ENCODE measurements at regions not wholly inside any gene's neighbourhood (a gene's known extent, or its start where the extent isn't known, plus 50 kb on each side); places are given as distances from the start of the nearest gene placed in this dataset.

DNA sequence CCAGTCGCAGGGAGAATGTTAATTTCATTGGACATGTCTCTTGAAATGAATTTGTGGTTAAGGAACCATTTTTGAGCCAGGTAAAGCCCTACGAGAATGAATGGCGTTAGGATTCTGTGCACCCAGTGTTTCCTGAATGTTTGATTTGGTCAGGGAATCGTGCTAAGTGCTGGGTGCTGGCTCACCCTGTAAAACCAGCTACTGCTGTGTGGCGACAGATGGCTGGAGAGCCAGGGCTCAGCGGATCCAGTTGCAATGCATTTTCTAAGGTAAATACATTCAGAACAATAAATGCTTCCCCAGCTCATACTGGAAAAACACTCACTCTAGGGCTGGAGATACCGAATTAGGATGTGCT lies 355.5 kb downstream of the GLRX3 start:
- TF ChIP-seq, protein P1, sequence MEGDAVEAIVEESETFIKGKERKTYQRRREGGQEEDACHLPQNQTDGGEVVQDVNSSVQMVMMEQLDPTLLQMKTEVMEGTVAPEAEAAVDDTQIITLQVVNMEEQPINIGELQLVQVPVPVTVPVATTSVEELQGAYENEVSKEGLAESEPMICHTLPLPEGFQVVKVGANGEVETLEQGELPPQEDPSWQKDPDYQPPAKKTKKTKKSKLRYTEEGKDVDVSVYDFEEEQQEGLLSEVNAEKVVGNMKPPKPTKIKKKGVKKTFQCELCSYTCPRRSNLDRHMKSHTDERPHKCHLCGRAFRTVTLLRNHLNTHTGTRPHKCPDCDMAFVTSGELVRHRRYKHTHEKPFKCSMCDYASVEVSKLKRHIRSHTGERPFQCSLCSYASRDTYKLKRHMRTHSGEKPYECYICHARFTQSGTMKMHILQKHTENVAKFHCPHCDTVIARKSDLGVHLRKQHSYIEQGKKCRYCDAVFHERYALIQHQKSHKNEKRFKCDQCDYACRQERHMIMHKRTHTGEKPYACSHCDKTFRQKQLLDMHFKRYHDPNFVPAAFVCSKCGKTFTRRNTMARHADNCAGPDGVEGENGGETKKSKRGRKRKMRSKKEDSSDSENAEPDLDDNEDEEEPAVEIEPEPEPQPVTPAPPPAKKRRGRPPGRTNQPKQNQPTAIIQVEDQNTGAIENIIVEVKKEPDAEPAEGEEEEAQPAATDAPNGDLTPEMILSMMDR (optimal IDR thresholded peaks at IDR 0.05 in 1 of 3, IDR thresholded peaks at IDR 0.05 in 1 of 3, conservative IDR thresholded peaks at IDR 0.05 in 1 of 3; ENCODE audit: extremely low read depth in 1 of 3, insufficient read depth in 2 of 3, low read length in 3 of 3), result no peak
- no peak for TF ChIP-seq EZH2 (IDR thresholded peaks at IDR 0.05; ENCODE audit: low read length)
- Histone ChIP-seq H3K9me3 (ENCODE audit: control insufficient read depth, low read depth, low read length) (peaks cover 13% of the 10 kb centered on the region), H4K20me1 (ENCODE audit: control insufficient read depth, extremely low read depth, insufficient read depth, low read length) (no peaks in the 10 kb centered on the region), H3K27me3 (ENCODE audit: control insufficient read depth, extremely low read depth, insufficient read depth, low read length) (no peaks in the 10 kb centered on the region), H3K9ac (ENCODE audit: control insufficient read depth, extremely low read depth, insufficient read depth, low read length) (no peak overlapping the region), H3K4me3 (ENCODE audit: control insufficient read depth in 2 of 3, extremely low read depth in 1 of 3, insufficient read depth in 2 of 3, low read depth in 1 of 3, low read length in 3 of 3) (no peak overlapping the region), H2AFZ (ENCODE audit: control insufficient read depth, low read length) (no peak overlapping the region), H3K36me3 (ENCODE audit: control insufficient read depth in 2 of 2, extremely low read depth in 1 of 2, insufficient read depth in 2 of 2, low read length in 2 of 2) (no peaks in the 10 kb centered on the region), H3K4me1 (ENCODE audit: control insufficient read depth, extremely low read depth, insufficient read depth, low read length) (no peaks in the 10 kb centered on the region), H3K4me2 (ENCODE audit: control insufficient read depth, extremely low read depth, insufficient read depth, low read depth, low read length) (no peak overlapping the region), H3K9me1 (ENCODE audit: control insufficient read depth, extremely low read depth, insufficient read depth, low read length) (no peaks in the 10 kb centered on the region), H3K27ac (ENCODE audit: control insufficient read depth, insufficient read depth, low read length) (no peak overlapping the region), H3K79me2 (ENCODE audit: control insufficient read depth, insufficient read depth, low read length) (no peaks in the 10 kb centered on the region)
- no peak for DNase-seq (ENCODE audit: low read depth, low spot score)
- dilution Hi-C loops (cut with MboI; ENCODE audit: extremely low pct_ligation_motif_present, low sequenced_read_pairs), result no loop called here
- FAIRE-seq, result no peak

DNA sequence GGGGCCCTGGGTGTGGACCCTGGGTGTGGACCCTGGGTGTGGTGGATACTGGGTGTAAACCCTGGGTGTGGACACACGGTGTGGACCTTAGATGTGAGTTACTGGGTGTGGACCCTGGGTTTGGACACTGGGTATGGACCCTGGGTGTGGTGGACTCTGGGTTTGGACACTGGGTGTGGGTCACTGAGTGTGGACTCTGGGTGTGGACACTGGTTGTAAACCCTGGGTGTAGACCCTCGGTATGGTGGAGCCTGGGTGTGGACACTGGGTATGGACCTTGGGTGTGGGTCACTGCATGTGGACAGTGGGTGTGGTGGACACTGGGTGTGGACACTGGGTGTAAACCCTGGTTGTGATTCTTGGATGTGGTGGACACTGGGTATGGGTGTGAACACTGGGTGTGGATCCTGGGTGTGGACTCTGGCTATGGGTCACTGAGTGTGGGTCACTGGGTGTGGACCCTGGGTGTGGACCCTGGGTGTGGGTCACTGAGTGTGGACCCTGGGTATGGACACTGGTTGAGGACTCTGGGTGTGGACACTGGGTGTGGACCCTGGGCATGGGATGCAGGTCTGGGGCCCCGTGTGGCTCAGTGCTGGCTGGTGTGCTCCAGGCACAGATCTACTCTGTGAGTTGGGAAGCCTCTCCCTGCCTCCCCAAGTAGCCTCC lies 356.2 kb downstream of the GLRX3 start:
- H3K9ac ChIP-seq (ENCODE audit: control insufficient read depth, extremely low read depth, insufficient read depth, low read length), result no peak overlapping the region
- FAIRE-seq, result no peak
- no peaks in the 10 kb centered on the region for H3K27me3 ChIP-seq (ENCODE audit: control insufficient read depth, extremely low read depth, insufficient read depth, low read length)
- H2AFZ ChIP-seq (ENCODE audit: control insufficient read depth, low read length), result no peak overlapping the region
- H3K79me2 ChIP-seq (ENCODE audit: control insufficient read depth, insufficient read depth, low read length), result no peaks in the 10 kb centered on the region
- H3K36me3 ChIP-seq (ENCODE audit: control insufficient read depth in 2 of 2, extremely low read depth in 1 of 2, insufficient read depth in 2 of 2, low read length in 2 of 2), result no peaks in the 10 kb centered on the region
- no peak overlapping the region for H3K4me2 ChIP-seq (ENCODE audit: control insufficient read depth, extremely low read depth, insufficient read depth, low read depth, low read length)
- H3K4me3 ChIP-seq (ENCODE audit: control insufficient read depth in 2 of 3, extremely low read depth in 1 of 3, insufficient read depth in 2 of 3, low read depth in 1 of 3, low read length in 3 of 3), result no peak overlapping the region
- no peaks in the 10 kb centered on the region for H3K9me1 ChIP-seq (ENCODE audit: control insufficient read depth, extremely low read depth, insufficient read depth, low read length)
- dilution Hi-C loops (cut with MboI; ENCODE audit: extremely low pct_ligation_motif_present, low sequenced_read_pairs), result no loop called here
- no peaks in the 10 kb centered on the region for H3K4me1 ChIP-seq (ENCODE audit: control insufficient read depth, extremely low read depth, insufficient read depth, low read length)
- no peaks in the 10 kb centered on the region for H4K20me1 ChIP-seq (ENCODE audit: control insufficient read depth, extremely low read depth, insufficient read depth, low read length)
- no peak overlapping the region for H3K27ac ChIP-seq (ENCODE audit: control insufficient read depth, insufficient read depth, low read length)
- TF ChIP-seq EZH2 (IDR thresholded peaks at IDR 0.05; ENCODE audit: low read length), result no peak
- TF ChIP-seq, protein P1 (optimal IDR thresholded peaks at IDR 0.05 in 1 of 3, IDR thresholded peaks at IDR 0.05 in 1 of 3, conservative IDR thresholded peaks at IDR 0.05 in 1 of 3; ENCODE audit: extremely low read depth in 1 of 3, insufficient read depth in 2 of 3, low read length in 3 of 3), result no peak
- peaks cover 17% of the 10 kb centered on the region for H3K9me3 ChIP-seq (ENCODE audit: control insufficient read depth, low read depth, low read length)
- no peak for DNase-seq (ENCODE audit: low read depth, low spot score)
